ENCODE measurements at regions not wholly inside any gene's neighbourhood (a gene's known extent, or its start where the extent isn't known, plus 50 kb on each side); places are given as distances from the start of the nearest gene placed in this dataset.

- no peak for TF ChIP-seq POLR2A (IDR thresholded peaks at IDR 0.05)
- TF ChIP-seq CTCF (IDR thresholded peaks at IDR 0.05): no peak
- TF ChIP-seq POLR2AphosphoS5 (IDR thresholded peaks at IDR 0.05): no peak
Observed at GRCh38 chr3:150357923-150358607, 50.0 kb upstream of the TSC22D2 start.
